ENCODE measurements at regions not wholly inside any gene's neighbourhood (a gene's known extent, or its start where the extent isn't known, plus 50 kb on each side); places are given as distances from the start of the nearest gene placed in this dataset.

DNA sequence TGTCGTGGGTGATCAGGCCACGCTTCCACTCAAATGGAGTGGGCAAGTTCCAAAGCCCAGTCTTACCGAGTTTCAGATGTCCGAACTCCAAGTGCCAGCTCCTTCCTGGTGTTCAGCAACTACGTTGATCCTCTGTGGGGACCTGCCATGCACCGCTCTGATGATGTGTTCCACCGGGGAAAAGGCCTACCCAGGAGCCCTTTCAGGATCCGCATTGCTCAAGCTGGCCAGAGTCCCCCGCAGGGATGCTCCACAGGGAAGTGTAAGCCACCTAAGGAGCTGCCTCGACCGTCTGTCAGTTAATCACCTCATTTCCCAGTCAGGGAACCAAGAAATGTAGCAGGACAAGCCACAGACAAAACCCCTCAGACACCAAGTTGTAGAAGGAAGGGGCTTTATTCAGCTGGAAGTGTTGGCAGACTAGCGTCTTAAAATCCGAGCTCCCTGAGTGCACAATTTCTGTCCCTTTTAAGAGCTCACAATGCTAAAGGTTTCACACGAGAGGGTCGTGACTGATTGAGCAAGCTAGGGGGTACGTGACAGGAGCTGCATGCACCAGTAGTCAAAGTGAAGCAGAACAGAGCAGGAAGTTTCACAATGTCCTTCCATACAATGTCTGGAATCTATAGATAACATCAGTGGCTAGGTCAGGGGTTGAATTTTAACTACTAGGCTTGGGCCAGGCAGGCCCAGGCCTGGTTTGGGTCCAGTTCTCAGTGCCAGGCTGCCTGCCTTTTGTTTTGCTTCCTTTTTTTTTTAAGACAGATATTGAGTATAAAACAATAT lies 126.2 kb upstream of the ZDHHC15 start (continued):
- TF ChIP-seq SMC3 (IDR thresholded peaks at IDR 0.05) = no peak
- TF ChIP-seq RCOR1 (IDR thresholded peaks at IDR 0.05; ENCODE audit: low read depth, low read length) = no peak
- TF ChIP-seq FOSL2 (IDR thresholded peaks at IDR 0.05) = no peak
- no peak for TF ChIP-seq FOSL2 (CRISPR knock-in tag; IDR thresholded peaks at IDR 0.05)
- no peak for TF ChIP-seq GATA3 (IDR thresholded peaks at IDR 0.05; ENCODE audit: borderline replicate concordance)
- no peak for TF ChIP-seq CBX2 (IDR thresholded peaks at IDR 0.05; ENCODE audit: borderline replicate concordance, low read depth)

DNA sequence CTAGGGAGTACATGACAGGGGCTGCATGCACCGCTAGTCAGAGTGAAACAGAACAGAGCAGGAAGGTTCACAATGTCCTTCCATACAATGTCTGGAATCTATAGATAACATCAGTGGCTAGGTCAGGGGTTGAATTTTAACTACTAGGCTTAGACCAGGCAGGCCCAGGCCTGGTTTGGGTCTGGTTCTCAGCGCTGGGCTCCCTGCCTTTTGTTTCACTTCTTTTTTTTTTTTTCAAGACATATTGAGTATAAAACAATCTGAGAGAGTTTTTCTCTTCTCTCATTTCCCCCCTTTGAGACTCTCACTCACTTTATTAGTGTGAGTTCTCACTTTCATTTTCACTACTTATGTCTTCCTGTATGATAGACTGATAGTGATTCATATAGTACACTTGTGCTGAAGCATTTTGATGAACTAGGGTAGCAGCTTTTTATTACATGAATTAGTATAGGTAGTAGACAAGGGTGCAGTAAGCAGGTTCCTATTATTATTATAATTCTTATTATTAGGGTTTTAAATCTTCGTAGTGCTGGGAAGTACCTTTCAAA lies 120.0 kb upstream of the ZDHHC15 start:
- FAIRE-seq = no peak

More for the DNA sequence above, 120.0 kb upstream of the ZDHHC15 start:
- POLR2A ChIA-PET = no interaction called here
- WGBS (ENCODE audit: missing lambda C conversion rate) = 1% methylated on average over 3 of the region's 3 CpGs
- ATAC-seq = no peak
- Histone ChIP-seq H3K9me3 (no peaks in the 10 kb centered on the region), H3K4me2 (no peak overlapping the region), H3K4me1 (no peaks in the 10 kb centered on the region), H3K27ac (no peak overlapping the region), H3K4me3 (no peak overlapping the region)
- CTCF ChIA-PET = no interaction called here
- no peak for DNase-seq (ENCODE audit: low read depth in 1 of 2, low spot score in 1 of 2)
- TF ChIP-seq, protein P1, sequence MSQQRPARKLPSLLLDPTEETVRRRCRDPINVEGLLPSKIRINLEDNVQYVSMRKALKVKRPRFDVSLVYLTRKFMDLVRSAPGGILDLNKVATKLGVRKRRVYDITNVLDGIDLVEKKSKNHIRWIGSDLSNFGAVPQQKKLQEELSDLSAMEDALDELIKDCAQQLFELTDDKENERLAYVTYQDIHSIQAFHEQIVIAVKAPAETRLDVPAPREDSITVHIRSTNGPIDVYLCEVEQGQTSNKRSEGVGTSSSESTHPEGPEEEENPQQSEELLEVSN (IDR thresholded peaks at IDR 0.05; ENCODE audit: borderline replicate concordance, low read depth) = no peak
- TF ChIP-seq SREBF2 (IDR thresholded peaks at IDR 0.05) = no peak
- no peak for TF ChIP-seq ZC3H11A (IDR thresholded peaks at IDR 0.05)
- TF ChIP-seq, protein P2, sequence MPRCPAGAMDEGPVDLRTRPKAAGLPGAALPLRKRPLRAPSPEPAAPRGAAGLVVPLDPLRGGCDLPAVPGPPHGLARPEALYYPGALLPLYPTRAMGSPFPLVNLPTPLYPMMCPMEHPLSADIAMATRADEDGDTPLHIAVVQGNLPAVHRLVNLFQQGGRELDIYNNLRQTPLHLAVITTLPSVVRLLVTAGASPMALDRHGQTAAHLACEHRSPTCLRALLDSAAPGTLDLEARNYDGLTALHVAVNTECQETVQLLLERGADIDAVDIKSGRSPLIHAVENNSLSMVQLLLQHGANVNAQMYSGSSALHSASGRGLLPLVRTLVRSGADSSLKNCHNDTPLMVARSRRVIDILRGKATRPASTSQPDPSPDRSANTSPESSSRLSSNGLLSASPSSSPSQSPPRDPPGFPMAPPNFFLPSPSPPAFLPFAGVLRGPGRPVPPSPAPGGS (IDR thresholded peaks at IDR 0.05) = no peak
- TF ChIP-seq, protein P3, sequence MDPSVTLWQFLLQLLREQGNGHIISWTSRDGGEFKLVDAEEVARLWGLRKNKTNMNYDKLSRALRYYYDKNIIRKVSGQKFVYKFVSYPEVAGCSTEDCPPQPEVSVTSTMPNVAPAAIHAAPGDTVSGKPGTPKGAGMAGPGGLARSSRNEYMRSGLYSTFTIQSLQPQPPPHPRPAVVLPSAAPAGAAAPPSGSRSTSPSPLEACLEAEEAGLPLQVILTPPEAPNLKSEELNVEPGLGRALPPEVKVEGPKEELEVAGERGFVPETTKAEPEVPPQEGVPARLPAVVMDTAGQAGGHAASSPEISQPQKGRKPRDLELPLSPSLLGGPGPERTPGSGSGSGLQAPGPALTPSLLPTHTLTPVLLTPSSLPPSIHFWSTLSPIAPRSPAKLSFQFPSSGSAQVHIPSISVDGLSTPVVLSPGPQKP (IDR thresholded peaks at IDR 0.05; ENCODE audit: low read depth, low read length) = no peak
- no peak for TF ChIP-seq NPAS2 (CRISPR knock-in tag; IDR thresholded peaks at IDR 0.05; ENCODE audit: borderline replicate concordance)
- no peak for TF ChIP-seq CBX2 (IDR thresholded peaks at IDR 0.05; ENCODE audit: borderline replicate concordance, low read depth)
- no peak for TF ChIP-seq NFE2L2 (conservative IDR thresholded peaks at IDR 0.05; ENCODE audit: low read length)
- TF ChIP-seq, protein P4, sequence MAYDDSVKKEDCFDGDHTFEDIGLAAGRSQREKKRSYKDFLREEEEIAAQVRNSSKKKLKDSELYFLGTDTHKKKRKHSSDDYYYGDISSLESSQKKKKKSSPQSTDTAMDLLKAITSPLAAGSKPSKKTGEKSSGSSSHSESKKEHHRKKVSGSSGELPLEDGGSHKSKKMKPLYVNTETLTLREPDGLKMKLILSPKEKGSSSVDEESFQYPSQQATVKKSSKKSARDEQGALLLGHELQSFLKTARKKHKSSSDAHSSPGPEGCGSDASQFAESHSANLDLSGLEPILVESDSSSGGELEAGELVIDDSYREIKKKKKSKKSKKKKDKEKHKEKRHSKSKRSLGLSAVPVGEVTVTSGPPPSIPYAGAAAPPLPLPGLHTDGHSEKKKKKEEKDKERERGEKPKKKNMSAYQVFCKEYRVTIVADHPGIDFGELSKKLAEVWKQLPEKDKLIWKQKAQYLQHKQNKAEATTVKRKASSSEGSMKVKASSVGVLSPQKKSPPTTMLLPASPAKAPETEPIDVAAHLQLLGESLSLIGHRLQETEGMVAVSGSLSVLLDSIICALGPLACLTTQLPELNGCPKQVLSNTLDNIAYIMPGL (CRISPR knock-in tag; IDR thresholded peaks at IDR 0.05; ENCODE audit: borderline replicate concordance) = no peak
- TF ChIP-seq, protein P5, sequence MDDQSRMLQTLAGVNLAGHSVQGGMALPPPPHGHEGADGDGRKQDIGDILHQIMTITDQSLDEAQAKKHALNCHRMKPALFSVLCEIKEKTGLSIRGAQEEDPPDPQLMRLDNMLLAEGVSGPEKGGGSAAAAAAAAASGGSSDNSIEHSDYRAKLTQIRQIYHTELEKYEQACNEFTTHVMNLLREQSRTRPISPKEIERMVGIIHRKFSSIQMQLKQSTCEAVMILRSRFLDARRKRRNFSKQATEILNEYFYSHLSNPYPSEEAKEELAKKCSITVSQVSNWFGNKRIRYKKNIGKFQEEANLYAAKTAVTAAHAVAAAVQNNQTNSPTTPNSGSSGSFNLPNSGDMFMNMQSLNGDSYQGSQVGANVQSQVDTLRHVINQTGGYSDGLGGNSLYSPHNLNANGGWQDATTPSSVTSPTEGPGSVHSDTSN (IDR thresholded peaks at IDR 0.05) = no peak
- TF ChIP-seq TFCP2L1 (CRISPR knock-in tag; IDR thresholded peaks at IDR 0.05) = no peak
- TF ChIP-seq JUN (IDR thresholded peaks at IDR 0.05) = no peak
- no peak for TF ChIP-seq RAD21 (conservative IDR thresholded peaks at IDR 0.05 in 1 of 2, IDR thresholded peaks at IDR 0.05 in 1 of 2)
- TF ChIP-seq CHD2 (IDR thresholded peaks at IDR 0.05; ENCODE audit: low read length, partially characterized antibody) = no peak
- TF ChIP-seq BHLHE40 (IDR thresholded peaks at IDR 0.05; ENCODE audit: low read depth, low read length) = no peak

Data from A549 (cell line).